ENCODE measurements at regions not wholly inside any gene's neighbourhood (a gene's known extent, or its start where the extent isn't known, plus 50 kb on each side); places are given as distances from the start of the nearest gene placed in this dataset.

DNA sequence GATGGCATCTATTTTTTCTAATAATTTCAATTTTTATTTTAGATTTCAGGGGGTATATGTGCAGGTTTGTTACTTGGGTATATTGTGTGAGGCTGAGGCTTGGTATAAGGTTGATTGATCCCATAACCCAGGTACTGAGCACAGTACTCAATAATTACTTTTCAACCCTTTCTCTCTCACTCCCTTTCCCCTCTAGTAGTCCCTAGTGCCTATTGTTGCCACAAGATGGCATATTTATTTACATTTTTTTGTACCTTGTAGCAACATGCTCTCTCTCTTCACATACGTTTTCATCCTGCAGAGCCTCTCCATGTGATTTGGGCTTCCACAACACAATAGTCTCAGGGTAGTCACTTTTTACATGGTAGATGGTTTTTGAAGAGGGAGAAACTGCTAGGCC lies 172.0 kb downstream of the ATOH1 start:
- TF ChIP-seq, protein P1, sequence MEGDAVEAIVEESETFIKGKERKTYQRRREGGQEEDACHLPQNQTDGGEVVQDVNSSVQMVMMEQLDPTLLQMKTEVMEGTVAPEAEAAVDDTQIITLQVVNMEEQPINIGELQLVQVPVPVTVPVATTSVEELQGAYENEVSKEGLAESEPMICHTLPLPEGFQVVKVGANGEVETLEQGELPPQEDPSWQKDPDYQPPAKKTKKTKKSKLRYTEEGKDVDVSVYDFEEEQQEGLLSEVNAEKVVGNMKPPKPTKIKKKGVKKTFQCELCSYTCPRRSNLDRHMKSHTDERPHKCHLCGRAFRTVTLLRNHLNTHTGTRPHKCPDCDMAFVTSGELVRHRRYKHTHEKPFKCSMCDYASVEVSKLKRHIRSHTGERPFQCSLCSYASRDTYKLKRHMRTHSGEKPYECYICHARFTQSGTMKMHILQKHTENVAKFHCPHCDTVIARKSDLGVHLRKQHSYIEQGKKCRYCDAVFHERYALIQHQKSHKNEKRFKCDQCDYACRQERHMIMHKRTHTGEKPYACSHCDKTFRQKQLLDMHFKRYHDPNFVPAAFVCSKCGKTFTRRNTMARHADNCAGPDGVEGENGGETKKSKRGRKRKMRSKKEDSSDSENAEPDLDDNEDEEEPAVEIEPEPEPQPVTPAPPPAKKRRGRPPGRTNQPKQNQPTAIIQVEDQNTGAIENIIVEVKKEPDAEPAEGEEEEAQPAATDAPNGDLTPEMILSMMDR (IDR thresholded peaks at IDR 0.05) = no peak
- no peak for TF ChIP-seq POLR2A (IDR thresholded peaks at IDR 0.05)
